HG02642 (cell line): ENCODE measurements at regions not wholly inside any gene's neighbourhood (a gene's known extent, or its start where the extent isn't known, plus 50 kb on each side); places are given as distances from the start of the nearest gene placed in this dataset.

Experiments
- ATAC-seq: cut with Tn5 transposase; IDR thresholded peaks from one replicate; pipeline ENCODE4 v1.9.1; 2021; ENCODE audit warnings: mild to moderate bottlenecking; ENCODE audit not compliant: unreplicated experiment, poor library complexity

GRCh38 chr5:159385536-159385935, 55.2 kb upstream of the IL12B start:
- ATAC-seq, result no peak

GRCh38 chr5:159386028-159386711, 55.9 kb upstream of the IL12B start:
- ATAC-seq, result no peak

GRCh38 chr5:159392871-159393270, 62.6 kb upstream of the IL12B start:
- no peak for ATAC-seq

GRCh38 chr5:159393854-159394274, 63.6 kb upstream of the IL12B start:
- ATAC-seq, result no peak

- no peak for ATAC-seq
These were observed 64.9 kb upstream of the IL12B start for GRCh38 chr5:159395202-159395601.

- no peak for ATAC-seq
These were observed 68.6 kb upstream of the IL12B start for GRCh38 chr5:159398936-159399335.

GRCh38 chr5:159400476-159400875, 70.2 kb upstream of the IL12B start:
- ATAC-seq, result no peak

GRCh38 chr5:159402311-159402710, 72.0 kb upstream of the IL12B start:
- no peak for ATAC-seq

- ATAC-seq, result no peak
These were observed 72.6 kb upstream of the IL12B start for GRCh38 chr5:159402856-159403255.

GRCh38 chr5:159403906-159404681, 73.8 kb upstream of the IL12B start:
- no peak for ATAC-seq

GRCh38 chr5:159405611-159406031, 75.3 kb upstream of the IL12B start:
- ATAC-seq, result peak; percentile 77

GRCh38 chr5:159406571-159406970, 76.3 kb upstream of the IL12B start:
- ATAC-seq, result no peak

- peak; percentile 58 for ATAC-seq
These were observed 79.5 kb upstream of the IL12B start for GRCh38 chr5:159409801-159410200.

- no peak for ATAC-seq
These were observed 80.2 kb upstream of the IL12B start for GRCh38 chr5:159410480-159410879.

- no peak for ATAC-seq
These were observed 80.8 kb upstream of the IL12B start for GRCh38 chr5:159411115-159411514.

- peak; percentile 64 for ATAC-seq
These were observed 82.2 kb upstream of the IL12B start for GRCh38 chr5:159412284-159413046.

- no peak for ATAC-seq
These were observed 83.7 kb upstream of the IL12B start for GRCh38 chr5:159414021-159414420.

GRCh38 chr5:159415301-159415937, 85.1 kb upstream of the IL12B start:
- no peak for ATAC-seq

- ATAC-seq, result no peak
These were observed 86.2 kb upstream of the IL12B start for GRCh38 chr5:159416438-159416837.

GRCh38 chr5:159417170-159417569, 86.9 kb upstream of the IL12B start:
- ATAC-seq, result no peak

- ATAC-seq, result no peak
These were observed 89.3 kb upstream of the IL12B start for GRCh38 chr5:159419576-159419975.
